Sigmoid colon (tissue), 6 donors: ENCODE measurements at regions not wholly inside any gene's neighbourhood (a gene's known extent, or its start where the extent isn't known, plus 50 kb on each side); places are given as distances from the start of the nearest gene placed in this dataset.

Source experiments
- DNase-seq: peaks from one replicate; pipeline ENCODE4 v3.0.0-alpha.2; 2019
- H3K27ac ChIP-seq, 4 donors: fragments of 200-600 bp; sonication (generic); one replicate each; pipeline ENCODE4 v1.5.1; 2016 to 2019; ENCODE audit warnings: mild to moderate bottlenecking in 1 of 4
- H3K27me3 ChIP-seq, 3 donors: fragments of 200-600 bp; sonication (generic); one replicate each; pipeline ENCODE4 v1.5.1; 2019; ENCODE audit warnings: mild to moderate bottlenecking in 1 of 3
- H3K36me3 ChIP-seq, 4 donors: fragments of 200-600 bp; sonication (generic); one replicate each; pipeline ENCODE4 v1.5.1; 2016 to 2019
- H3K4me1 ChIP-seq, 4 donors: fragments of 200-600 bp; sonication (generic); one replicate each; pipeline ENCODE4 v1.5.1; 2017 to 2019
- H3K4me3 ChIP-seq, 4 donors: fragments of 200-600 bp; sonication (generic); one replicate each; pipeline ENCODE4 v1.5.1; 2017 to 2019; ENCODE audit warnings: mild to moderate bottlenecking in 2 of 4, moderate library complexity in 1 of 4
- H3K9me3 ChIP-seq, 4 donors: fragments of 200-600 bp in 3 of 4; sonication (generic) in 3 of 4; one replicate each; pipeline versions ENCODE4 v1.5.1 to v1.6.1; 2013 to 2019
- EP300 ChIP-seq, 4 donors: sonication (generic); formaldehyde crosslinking; IDR thresholded peaks; one replicate each; pipeline ENCODE4 v1.6.1; 2017; ENCODE audit warnings: antibody characterized with exemption in 4 of 4
- POLR2A ChIP-seq, 2 donors: fragments of 450-650 bp; IDR thresholded peaks; one replicate each; pipeline ENCODE4 v1.6.1; 2016; ENCODE audit warnings: antibody characterized with exemption in 2 of 2, mild to moderate bottlenecking in 2 of 2, moderate library complexity in 2 of 2
- POLR2AphosphoS5 ChIP-seq, 4 donors: sonication (generic); formaldehyde crosslinking; IDR thresholded peaks; one replicate each; pipeline ENCODE4 v1.6.1; 2017; ENCODE audit warnings: antibody characterized with exemption in 4 of 4
- WGBS, 2 donors: extraction: QIAGEN DNeasy Blood & Tissue Kit; methylation state at CpG; one replicate each; pipeline ENCODE4 v1.1.7; 2013; 5-methylcytosine and 5-hydroxymethylcytosine counted together
- intact Hi-C: fragments of 100-400 bp; cut with DNase I; formaldehyde crosslinking; loops from one replicate; pipeline ENCODE4 v1.15.1; 2023
- TF ChIP-seq, protein P1 (sequence below), 4 experiments: fragments of 450-650 bp in 3 of 4; fragments of 200-600 bp in 1 of 4; IDR thresholded peaks; one replicate each; pipeline ENCODE4 v1.5.1; 2016 to 2019; ENCODE audit warnings: antibody characterized with exemption in 4 of 4, mild to moderate bottlenecking in 3 of 4, moderate library complexity in 2 of 4
- donor health status: healthy with polysubstance abuse.
- donor health status: healthy.

- H3K4me1 ChIP-seq, result no peaks in the 10 kb centered on the region
- TF ChIP-seq POLR2A (IDR thresholded peaks at IDR 0.05), result no peak
- TF ChIP-seq, protein P1, sequence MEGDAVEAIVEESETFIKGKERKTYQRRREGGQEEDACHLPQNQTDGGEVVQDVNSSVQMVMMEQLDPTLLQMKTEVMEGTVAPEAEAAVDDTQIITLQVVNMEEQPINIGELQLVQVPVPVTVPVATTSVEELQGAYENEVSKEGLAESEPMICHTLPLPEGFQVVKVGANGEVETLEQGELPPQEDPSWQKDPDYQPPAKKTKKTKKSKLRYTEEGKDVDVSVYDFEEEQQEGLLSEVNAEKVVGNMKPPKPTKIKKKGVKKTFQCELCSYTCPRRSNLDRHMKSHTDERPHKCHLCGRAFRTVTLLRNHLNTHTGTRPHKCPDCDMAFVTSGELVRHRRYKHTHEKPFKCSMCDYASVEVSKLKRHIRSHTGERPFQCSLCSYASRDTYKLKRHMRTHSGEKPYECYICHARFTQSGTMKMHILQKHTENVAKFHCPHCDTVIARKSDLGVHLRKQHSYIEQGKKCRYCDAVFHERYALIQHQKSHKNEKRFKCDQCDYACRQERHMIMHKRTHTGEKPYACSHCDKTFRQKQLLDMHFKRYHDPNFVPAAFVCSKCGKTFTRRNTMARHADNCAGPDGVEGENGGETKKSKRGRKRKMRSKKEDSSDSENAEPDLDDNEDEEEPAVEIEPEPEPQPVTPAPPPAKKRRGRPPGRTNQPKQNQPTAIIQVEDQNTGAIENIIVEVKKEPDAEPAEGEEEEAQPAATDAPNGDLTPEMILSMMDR (IDR thresholded peaks at IDR 0.05), result no peak
- WGBS, 2 donors, result 80 to 87% methylated on average over 2 of the region's 2 CpGs
- H3K36me3 ChIP-seq, result no peaks in the 10 kb centered on the region
- H3K4me3 ChIP-seq, result no peak overlapping the region
- no peaks in the 10 kb centered on the region for H3K27me3 ChIP-seq
- no peak overlapping the region for H3K27ac ChIP-seq
- intact Hi-C loops, result no loop called here
- DNase-seq, result no peak
- no peaks in the 10 kb centered on the region for H3K9me3 ChIP-seq
Measured at GRCh38 chr4:92060333-92060732, 243.4 kb upstream of the GRID2 start.

DNA sequence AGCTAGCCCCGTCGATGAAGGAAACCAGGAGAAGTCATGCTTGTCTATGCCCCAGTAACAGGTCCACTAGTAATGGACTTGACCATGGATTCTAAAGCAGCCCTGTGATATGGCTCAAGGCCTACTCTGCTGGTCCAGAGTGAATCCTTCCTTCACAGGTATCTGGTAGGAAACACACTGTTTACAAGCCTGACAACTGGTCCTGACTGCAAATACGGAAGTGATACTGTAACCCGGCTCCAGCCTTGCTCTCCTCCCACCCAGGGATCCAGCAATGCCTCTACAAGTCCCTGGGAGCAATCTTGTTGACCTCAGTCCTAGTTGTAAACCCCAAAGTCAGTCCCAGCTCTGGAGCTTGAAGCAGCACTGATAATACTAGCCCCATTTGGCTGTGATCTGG lies 239.2 kb upstream of the GRID2 start:
- DNase-seq, result no peak
- TF ChIP-seq EP300 (IDR thresholded peaks at IDR 0.05) (no peak), POLR2A (IDR thresholded peaks at IDR 0.05) (no peak), POLR2AphosphoS5 (IDR thresholded peaks at IDR 0.05) (no peak)
- TF ChIP-seq, protein P1 (IDR thresholded peaks at IDR 0.05), result no peak
- Histone ChIP-seq H3K36me3 (no peaks in the 10 kb centered on the region), H3K27me3 (no peaks in the 10 kb centered on the region), H3K4me1 (no peaks in the 10 kb centered on the region), H3K27ac (no peak overlapping the region), H3K9me3 (no peaks in the 10 kb centered on the region), H3K4me3 (no peak overlapping the region)
- intact Hi-C loops, result no loop called here
- WGBS, 2 donors, result 85 to 87% methylated on average over 4 of the region's 4 CpGs

GRCh38 chr4:92066485-92066884 lies 237.3 kb upstream of the GRID2 start:
- no peak for TF ChIP-seq EP300 (IDR thresholded peaks at IDR 0.05)
- TF ChIP-seq POLR2AphosphoS5 (IDR thresholded peaks at IDR 0.05), result no peak
- Histone ChIP-seq H3K4me1 (no peaks in the 10 kb centered on the region), H3K4me3 (no peak overlapping the region), H3K36me3 (no peaks in the 10 kb centered on the region), H3K27ac (no peak overlapping the region), H3K27me3 (no peaks in the 10 kb centered on the region), H3K9me3 (peaks cover 0 to 5% (median 0%) of the 10 kb centered on the region in 4 donors)
- DNase-seq, result no peak
- intact Hi-C loops, result no loop called here

DNA sequence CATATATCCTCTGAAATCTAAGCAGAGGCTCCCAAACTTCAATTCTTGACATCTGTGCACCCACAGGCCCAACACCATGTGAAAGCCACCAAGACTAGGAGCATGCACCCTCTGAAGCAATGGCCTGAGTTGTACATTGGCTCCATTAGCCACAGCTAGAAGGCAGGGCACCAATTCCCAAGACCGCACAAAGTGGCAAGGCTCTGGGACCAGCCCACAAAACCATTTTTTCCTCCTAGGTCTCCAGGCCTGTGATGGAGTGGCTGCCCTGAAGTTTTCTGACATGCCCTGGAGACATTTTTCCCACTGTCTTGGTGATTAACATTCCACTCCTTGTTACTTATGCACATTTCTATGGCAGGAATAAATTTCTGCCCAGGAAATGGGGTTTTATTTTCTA lies 232.2 kb upstream of the GRID2 start:
- DNase-seq, result no peak
- no peaks in the 10 kb centered on the region for H3K36me3 ChIP-seq
- 96 to 97% methylated on average over 1 of the region's 1 CpG for WGBS, 2 donors
- intact Hi-C loops, result no loop called here
- no peaks in the 10 kb centered on the region for H3K4me1 ChIP-seq
- TF ChIP-seq POLR2AphosphoS5 (IDR thresholded peaks at IDR 0.05), result no peak
- TF ChIP-seq, protein P1 (IDR thresholded peaks at IDR 0.05), result no peak
- TF ChIP-seq POLR2A (IDR thresholded peaks at IDR 0.05), result no peak
- no peak for TF ChIP-seq EP300 (IDR thresholded peaks at IDR 0.05)
- H3K27me3 ChIP-seq, result no peaks in the 10 kb centered on the region
- H3K9me3 ChIP-seq, result peaks cover 0 to 5% (median 0%) of the 10 kb centered on the region in 4 donors
- no peak overlapping the region for H3K4me3 ChIP-seq
- H3K27ac ChIP-seq, result no peak overlapping the region

DNA sequence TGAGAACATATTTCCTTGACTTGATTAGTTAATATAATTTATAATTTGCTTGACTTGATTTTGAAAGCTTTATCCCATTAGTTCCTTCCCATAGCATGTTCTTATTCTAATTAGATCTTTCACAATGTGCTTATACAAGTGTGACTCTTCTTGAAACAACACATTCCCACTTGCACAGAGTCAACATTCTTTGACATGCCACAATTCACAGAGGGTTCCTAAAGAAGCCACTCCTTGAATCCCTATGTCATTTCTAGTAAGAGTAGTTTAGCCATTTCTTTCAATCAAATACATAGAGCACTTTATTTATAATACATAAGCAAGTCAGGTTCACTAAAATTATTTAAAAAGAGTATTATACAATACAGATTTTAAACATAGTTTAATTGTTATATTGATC lies 228.9 kb upstream of the GRID2 start:
- TF ChIP-seq POLR2AphosphoS5 (IDR thresholded peaks at IDR 0.05) (no peak), POLR2A (IDR thresholded peaks at IDR 0.05) (no peak), EP300 (IDR thresholded peaks at IDR 0.05) (no peak)
- TF ChIP-seq, protein P1 (IDR thresholded peaks at IDR 0.05), result no peak
- H3K27me3 ChIP-seq, result no peaks in the 10 kb centered on the region
- H3K4me3 ChIP-seq, result no peak overlapping the region
- peaks cover 0 to 5% (median 0%) of the 10 kb centered on the region in 4 donors for H3K9me3 ChIP-seq
- DNase-seq, result no peak
- H3K4me1 ChIP-seq, result no peaks in the 10 kb centered on the region
- H3K36me3 ChIP-seq, result no peaks in the 10 kb centered on the region
- no peak overlapping the region for H3K27ac ChIP-seq
- intact Hi-C loops, result no loop called here
